Neural progenitor cell (in vitro differentiated cells): ENCODE measurements at regions not wholly inside any gene's neighbourhood (a gene's known extent, or its start where the extent isn't known, plus 50 kb on each side); places are given as distances from the start of the nearest gene placed in this dataset.
"Not testable (repeated sequence)": the region's sequence is repeated elsewhere in the genome, so short reads cannot be mapped to it uniquely, and the experiment has no call there.

Experiments
- EZH2 ChIP-seq: fragments of 200-600 bp; sonication (generic); IDR thresholded peaks from 2 replicates; pipeline ENCODE4 v1.6.1; 2017; ENCODE audit warnings: antibody characterized with exemption, mild to moderate bottlenecking, moderate library complexity
- EZH2phosphoT487 ChIP-seq: fragments of 200-600 bp; sonication (generic); IDR thresholded peaks from 2 replicates; pipeline ENCODE4 v1.6.1; 2017; ENCODE audit warnings: antibody characterized with exemption
- TF ChIP-seq, protein P1 (sequence below): fragments of 200-600 bp; sonication (generic); IDR thresholded peaks from 2 replicates; pipeline ENCODE4 v1.5.1; 2017; ENCODE audit warnings: antibody characterized with exemption, mild to moderate bottlenecking

DNA sequence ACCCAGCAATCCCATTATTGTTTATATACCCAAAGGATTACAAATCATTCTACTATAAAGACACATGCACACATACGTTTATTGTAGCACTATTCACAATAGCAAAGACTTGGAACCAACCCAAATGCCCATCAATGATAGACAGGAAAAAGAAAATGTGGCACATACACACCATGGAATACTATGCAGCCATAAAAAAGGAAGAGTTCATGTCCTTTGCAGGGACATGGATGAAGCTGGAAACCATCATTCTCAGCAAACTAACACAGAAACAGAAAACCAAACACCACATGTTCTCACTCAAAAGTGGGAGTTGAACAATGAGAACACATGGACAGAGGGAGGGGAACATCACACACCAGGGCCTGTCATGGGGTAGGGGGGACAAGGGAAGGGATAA, 91.3 kb upstream of the PCED1B start:
- TF ChIP-seq, protein P1, sequence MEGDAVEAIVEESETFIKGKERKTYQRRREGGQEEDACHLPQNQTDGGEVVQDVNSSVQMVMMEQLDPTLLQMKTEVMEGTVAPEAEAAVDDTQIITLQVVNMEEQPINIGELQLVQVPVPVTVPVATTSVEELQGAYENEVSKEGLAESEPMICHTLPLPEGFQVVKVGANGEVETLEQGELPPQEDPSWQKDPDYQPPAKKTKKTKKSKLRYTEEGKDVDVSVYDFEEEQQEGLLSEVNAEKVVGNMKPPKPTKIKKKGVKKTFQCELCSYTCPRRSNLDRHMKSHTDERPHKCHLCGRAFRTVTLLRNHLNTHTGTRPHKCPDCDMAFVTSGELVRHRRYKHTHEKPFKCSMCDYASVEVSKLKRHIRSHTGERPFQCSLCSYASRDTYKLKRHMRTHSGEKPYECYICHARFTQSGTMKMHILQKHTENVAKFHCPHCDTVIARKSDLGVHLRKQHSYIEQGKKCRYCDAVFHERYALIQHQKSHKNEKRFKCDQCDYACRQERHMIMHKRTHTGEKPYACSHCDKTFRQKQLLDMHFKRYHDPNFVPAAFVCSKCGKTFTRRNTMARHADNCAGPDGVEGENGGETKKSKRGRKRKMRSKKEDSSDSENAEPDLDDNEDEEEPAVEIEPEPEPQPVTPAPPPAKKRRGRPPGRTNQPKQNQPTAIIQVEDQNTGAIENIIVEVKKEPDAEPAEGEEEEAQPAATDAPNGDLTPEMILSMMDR: not testable (repeated sequence)
- TF ChIP-seq EZH2, EZH2phosphoT487: not testable (repeated sequence)
